Thyroid gland (tissue), 4 donors: ENCODE measurements at regions not wholly inside any gene's neighbourhood (a gene's known extent, or its start where the extent isn't known, plus 50 kb on each side); places are given as distances from the start of the nearest gene placed in this dataset.

Experiments
- DNase-seq, 2 donors: peaks; one replicate each; pipeline ENCODE4 v3.0.0-alpha.2; 2019
- H3K27ac ChIP-seq, 3 donors: fragments of 200-600 bp; sonication (generic); 1 replicate in 2 of 3; 2 replicates in 1 of 3; pipeline ENCODE4 v1.5.1; 2016 to 2019; ENCODE audit warnings: mild to moderate bottlenecking in 1 of 3, moderate library complexity in 1 of 3
- H3K27me3 ChIP-seq: fragments of 200-600 bp; sonication (generic); one replicate; pipeline ENCODE4 v1.5.1; 2019
- H3K36me3 ChIP-seq, 2 donors: fragments of 200-600 bp; sonication (generic); one replicate each; pipeline ENCODE4 v1.5.1; 2016 to 2019
- H3K4me1 ChIP-seq, 2 donors: fragments of 200-600 bp; sonication (generic); one replicate each; pipeline ENCODE4 v1.5.1; 2017 to 2019
- H3K4me3 ChIP-seq, 3 donors: fragments of 200-600 bp; sonication (generic); replicated peaks in 1 of 3; 1 replicate in 2 of 3; 2 replicates in 1 of 3; pipeline ENCODE4 v1.5.1; 2016; ENCODE audit warnings: mild to moderate bottlenecking in 1 of 3
- H3K9me3 ChIP-seq: fragments of 200-600 bp; sonication (generic); one replicate; pipeline ENCODE4 v1.5.1; 2017
- CTCF ChIP-seq, 6 experiments: fragments of 200-600 bp in 3 of 6; fragments of 450-650 bp in 3 of 6; sonication (generic) in 3 of 6; IDR thresholded peaks; one replicate each; pipeline ENCODE4 v1.5.1; 2016 to 2019; ENCODE audit warnings: antibody characterized with exemption in 6 of 6, mild to moderate bottlenecking in 2 of 6, inconsistent platforms in 1 of 6, moderate library complexity in 1 of 6
- POLR2A ChIP-seq, 2 donors: fragments of 450-650 bp; IDR thresholded peaks; one replicate each; pipeline ENCODE4 v1.6.1; 2017; ENCODE audit warnings: antibody characterized with exemption in 2 of 2, mild to moderate bottlenecking in 2 of 2, moderate library complexity in 1 of 2
- WGBS, 2 donors: methylation state at CpG; one replicate each; pipeline ENCODE4 v1.1.5; 2017; 5-methylcytosine and 5-hydroxymethylcytosine counted together
- intact Hi-C: fragments of 100-400 bp; cut with DNase I; formaldehyde crosslinking; loops from one replicate; pipeline ENCODE4 v1.15.1; 2023

GRCh38 chr15:39139431-39140059 is 441.3 kb upstream of the THBS1 start:
- no peak for DNase-seq
- no peaks in the 10 kb centered on the region for H3K9me3 ChIP-seq
- no peaks in the 10 kb centered on the region for H3K4me1 ChIP-seq
- H3K27me3 ChIP-seq, result no peaks in the 10 kb centered on the region
- WGBS, 2 donors, result 76 to 82% methylated on average over 2 of the region's 2 CpGs
- H3K36me3 ChIP-seq, result no peaks in the 10 kb centered on the region
- H3K27ac ChIP-seq, result no peak overlapping the region
- no peak overlapping the region for H3K4me3 ChIP-seq
- intact Hi-C loops, result no loop called here
- TF ChIP-seq POLR2A (IDR thresholded peaks at IDR 0.05), result no peak
- no peak for TF ChIP-seq CTCF (IDR thresholded peaks at IDR 0.05)

GRCh38 chr15:39140060-39140604 is 440.7 kb upstream of the THBS1 start:
- WGBS, 2 donors, result 75 to 81% methylated on average over 3 of the region's 3 CpGs
- H3K4me1 ChIP-seq, result no peaks in the 10 kb centered on the region
- TF ChIP-seq POLR2A (IDR thresholded peaks at IDR 0.05), result no peak
- H3K9me3 ChIP-seq, result no peaks in the 10 kb centered on the region
- H3K4me3 ChIP-seq, result no peak overlapping the region
- no peaks in the 10 kb centered on the region for H3K36me3 ChIP-seq
- intact Hi-C loops, result no loop called here
- no peaks in the 10 kb centered on the region for H3K27me3 ChIP-seq
- H3K27ac ChIP-seq, result no peak overlapping the region
- no peak for DNase-seq

- Histone ChIP-seq H3K36me3 (no peaks in the 10 kb centered on the region), H3K9me3 (no peaks in the 10 kb centered on the region), H3K4me1 (peaks cover 0 to 10% of the 10 kb centered on the region in 2 donors), H3K27ac (no peak overlapping the region), H3K27me3 (no peaks in the 10 kb centered on the region), H3K4me3 (no peak overlapping the region)
- TF ChIP-seq CTCF (IDR thresholded peaks at IDR 0.05) (no peak), POLR2A (IDR thresholded peaks at IDR 0.05) (no peak)
- intact Hi-C loops, result no loop called here
- no peak for DNase-seq
Observed at GRCh38 chr15:39142500-39142899, 438.4 kb upstream of the THBS1 start.

- H3K9me3 ChIP-seq, result no peaks in the 10 kb centered on the region
- no peaks in the 10 kb centered on the region for H3K27me3 ChIP-seq
- WGBS, 2 donors, result 89 to 93% methylated on average over 5 of the region's 5 CpGs
- intact Hi-C loops, result no loop called here
- H3K4me3 ChIP-seq, result no peak overlapping the region
- no peaks in the 10 kb centered on the region for H3K36me3 ChIP-seq
- no peak overlapping the region for H3K27ac ChIP-seq
- no peak for TF ChIP-seq CTCF (IDR thresholded peaks at IDR 0.05)
- TF ChIP-seq POLR2A (IDR thresholded peaks at IDR 0.05), result no peak
- no peak for DNase-seq
- peaks cover 0 to 10% of the 10 kb centered on the region in 2 donors for H3K4me1 ChIP-seq
Observed at GRCh38 chr15:39143479-39143878, 437.4 kb upstream of the THBS1 start.

- no peaks in the 10 kb centered on the region for H3K9me3 ChIP-seq
- DNase-seq, result no peak
- no peak overlapping the region for H3K4me3 ChIP-seq
- H3K27ac ChIP-seq, result no peak overlapping the region
- peaks cover 0 to 10% of the 10 kb centered on the region in 2 donors for H3K4me1 ChIP-seq
- 69 to 94% methylated on average over 2 of the region's 2 CpGs for WGBS, 2 donors
- H3K36me3 ChIP-seq, result no peaks in the 10 kb centered on the region
- no peaks in the 10 kb centered on the region for H3K27me3 ChIP-seq
- intact Hi-C loops, result no loop called here
- TF ChIP-seq POLR2A (IDR thresholded peaks at IDR 0.05) (no peak), CTCF (IDR thresholded peaks at IDR 0.05) (no peak)
Observed at GRCh38 chr15:39144051-39144450, 436.8 kb upstream of the THBS1 start.
